Ishikawa (cell line): ENCODE measurements at regions not wholly inside any gene's neighbourhood (a gene's known extent, or its start where the extent isn't known, plus 50 kb on each side); places are given as distances from the start of the nearest gene placed in this dataset.

Experiments
- CEBPB ChIP-seq: IDR thresholded peaks from 2 replicates; pipeline ENCODE4 v1.6.1; 2012
- CREB1 ChIP-seq: IDR thresholded peaks from 2 replicates; pipeline ENCODE4 v1.6.1; 2012; ENCODE audit warnings: low read depth
- EGR1 ChIP-seq: IDR thresholded peaks from 2 replicates; pipeline ENCODE4 v1.6.1; 2012
- EP300 ChIP-seq: IDR thresholded peaks from 2 replicates; pipeline ENCODE4 v1.6.1; 2012; ENCODE audit warnings: borderline replicate concordance
- FOXM1 ChIP-seq: IDR thresholded peaks from 2 replicates; pipeline ENCODE4 v1.6.1; 2012; ENCODE audit warnings: low read depth, borderline replicate concordance
- NFIC ChIP-seq: IDR thresholded peaks from 2 replicates; pipeline ENCODE4 v1.6.1; 2012
- RAD21 ChIP-seq: IDR thresholded peaks from 2 replicates; pipeline ENCODE4 v1.6.1; 2012; ENCODE audit warnings: low read depth
- TAF1 ChIP-seq: IDR thresholded peaks from 2 replicates; pipeline ENCODE4 v1.6.1; 2012; ENCODE audit warnings: low read depth, mild to moderate bottlenecking
- TCF12 ChIP-seq: IDR thresholded peaks from 2 replicates; pipeline ENCODE4 v1.6.1; 2012; ENCODE audit warnings: low read depth
- TEAD4 ChIP-seq: IDR thresholded peaks from 2 replicates; pipeline ENCODE4 v1.6.1; 2012
- YY1 ChIP-seq: IDR thresholded peaks from 2 replicates; pipeline ENCODE4 v1.6.1; 2012; ENCODE audit warnings: low read depth
- ZBTB7A ChIP-seq: IDR thresholded peaks from 2 replicates; pipeline ENCODE4 v1.6.1; 2012; ENCODE audit warnings: low read depth
- TF ChIP-seq, protein P1 (sequence below): IDR thresholded peaks from 2 replicates; pipeline ENCODE4 v1.6.1; 2012
- TF ChIP-seq, protein P2 (sequence below): IDR thresholded peaks from 2 replicates; pipeline ENCODE4 v1.6.1; 2012
- TF ChIP-seq, protein P3 (sequence below): IDR thresholded peaks from 2 replicates; pipeline ENCODE4 v1.6.1; 2012; ENCODE audit warnings: low read depth, mild to moderate bottlenecking

DNA sequence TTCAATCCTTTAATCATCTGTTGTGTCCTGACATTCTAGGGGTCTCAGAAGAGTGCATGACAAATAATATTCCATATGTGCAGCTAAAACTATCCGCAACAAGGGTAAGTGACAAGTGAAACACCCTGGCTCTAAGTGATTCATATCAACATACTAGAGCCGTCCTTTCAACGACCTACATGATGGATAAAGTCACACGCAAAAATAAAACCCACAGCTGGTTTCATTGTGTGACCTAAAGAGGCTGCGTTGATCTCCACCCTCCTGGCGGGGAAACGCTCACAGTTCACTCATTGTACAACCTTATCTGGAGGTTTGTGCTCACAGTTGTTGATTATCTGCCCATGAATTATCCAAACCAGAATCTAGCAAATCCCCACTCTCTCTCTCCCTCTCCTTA, 365.3 kb upstream of the PKN2 start:
- TF ChIP-seq NFIC = no peak
- no peak for TF ChIP-seq TAF1
- no peak for TF ChIP-seq EGR1
- TF ChIP-seq, protein P1, sequence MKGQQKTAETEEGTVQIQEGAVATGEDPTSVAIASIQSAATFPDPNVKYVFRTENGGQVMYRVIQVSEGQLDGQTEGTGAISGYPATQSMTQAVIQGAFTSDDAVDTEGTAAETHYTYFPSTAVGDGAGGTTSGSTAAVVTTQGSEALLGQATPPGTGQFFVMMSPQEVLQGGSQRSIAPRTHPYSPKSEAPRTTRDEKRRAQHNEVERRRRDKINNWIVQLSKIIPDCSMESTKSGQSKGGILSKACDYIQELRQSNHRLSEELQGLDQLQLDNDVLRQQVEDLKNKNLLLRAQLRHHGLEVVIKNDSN = no peak
- no peak for TF ChIP-seq ZBTB7A
- no peak for TF ChIP-seq YY1
- no peak for TF ChIP-seq CREB1
- TF ChIP-seq RAD21 = no peak
- no peak for TF ChIP-seq TCF12
- no peak for TF ChIP-seq TEAD4
- TF ChIP-seq FOXM1 = no peak

DNA sequence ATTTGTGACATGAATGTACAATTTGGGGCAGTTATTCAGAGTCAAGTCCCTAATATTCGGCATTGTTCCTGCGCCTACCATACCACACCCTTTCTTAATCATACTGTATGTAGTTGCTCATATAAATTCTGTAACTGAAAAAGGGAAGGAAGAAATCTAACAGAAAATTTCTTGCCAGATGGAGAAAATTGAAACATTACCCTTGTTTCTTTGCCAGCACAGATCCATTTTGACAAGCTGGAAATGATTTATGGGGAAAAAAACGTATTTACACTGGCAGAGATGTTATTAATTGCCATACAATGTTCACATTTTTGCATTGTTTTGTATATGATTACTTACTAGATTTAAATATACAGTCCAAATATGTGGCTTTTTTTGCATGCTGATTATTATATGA, 363.8 kb upstream of the PKN2 start:
- TF ChIP-seq CEBPB (no peak), YY1 (no peak), CREB1 (no peak), TEAD4 (no peak), RAD21 (no peak), NFIC (no peak), EGR1 (no peak), EP300 (no peak), ZBTB7A (no peak), FOXM1 (no peak), TAF1 (no peak), TCF12 (no peak)
- TF ChIP-seq, protein P1 = no peak
- TF ChIP-seq, protein P2, sequence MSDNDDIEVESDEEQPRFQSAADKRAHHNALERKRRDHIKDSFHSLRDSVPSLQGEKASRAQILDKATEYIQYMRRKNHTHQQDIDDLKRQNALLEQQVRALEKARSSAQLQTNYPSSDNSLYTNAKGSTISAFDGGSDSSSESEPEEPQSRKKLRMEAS = no peak
- TF ChIP-seq, protein P3, sequence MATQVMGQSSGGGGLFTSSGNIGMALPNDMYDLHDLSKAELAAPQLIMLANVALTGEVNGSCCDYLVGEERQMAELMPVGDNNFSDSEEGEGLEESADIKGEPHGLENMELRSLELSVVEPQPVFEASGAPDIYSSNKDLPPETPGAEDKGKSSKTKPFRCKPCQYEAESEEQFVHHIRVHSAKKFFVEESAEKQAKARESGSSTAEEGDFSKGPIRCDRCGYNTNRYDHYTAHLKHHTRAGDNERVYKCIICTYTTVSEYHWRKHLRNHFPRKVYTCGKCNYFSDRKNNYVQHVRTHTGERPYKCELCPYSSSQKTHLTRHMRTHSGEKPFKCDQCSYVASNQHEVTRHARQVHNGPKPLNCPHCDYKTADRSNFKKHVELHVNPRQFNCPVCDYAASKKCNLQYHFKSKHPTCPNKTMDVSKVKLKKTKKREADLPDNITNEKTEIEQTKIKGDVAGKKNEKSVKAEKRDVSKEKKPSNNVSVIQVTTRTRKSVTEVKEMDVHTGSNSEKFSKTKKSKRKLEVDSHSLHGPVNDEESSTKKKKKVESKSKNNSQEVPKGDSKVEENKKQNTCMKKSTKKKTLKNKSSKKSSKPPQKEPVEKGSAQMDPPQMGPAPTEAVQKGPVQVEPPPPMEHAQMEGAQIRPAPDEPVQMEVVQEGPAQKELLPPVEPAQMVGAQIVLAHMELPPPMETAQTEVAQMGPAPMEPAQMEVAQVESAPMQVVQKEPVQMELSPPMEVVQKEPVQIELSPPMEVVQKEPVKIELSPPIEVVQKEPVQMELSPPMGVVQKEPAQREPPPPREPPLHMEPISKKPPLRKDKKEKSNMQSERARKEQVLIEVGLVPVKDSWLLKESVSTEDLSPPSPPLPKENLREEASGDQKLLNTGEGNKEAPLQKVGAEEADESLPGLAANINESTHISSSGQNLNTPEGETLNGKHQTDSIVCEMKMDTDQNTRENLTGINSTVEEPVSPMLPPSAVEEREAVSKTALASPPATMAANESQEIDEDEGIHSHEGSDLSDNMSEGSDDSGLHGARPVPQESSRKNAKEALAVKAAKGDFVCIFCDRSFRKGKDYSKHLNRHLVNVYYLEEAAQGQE = no peak

DNA sequence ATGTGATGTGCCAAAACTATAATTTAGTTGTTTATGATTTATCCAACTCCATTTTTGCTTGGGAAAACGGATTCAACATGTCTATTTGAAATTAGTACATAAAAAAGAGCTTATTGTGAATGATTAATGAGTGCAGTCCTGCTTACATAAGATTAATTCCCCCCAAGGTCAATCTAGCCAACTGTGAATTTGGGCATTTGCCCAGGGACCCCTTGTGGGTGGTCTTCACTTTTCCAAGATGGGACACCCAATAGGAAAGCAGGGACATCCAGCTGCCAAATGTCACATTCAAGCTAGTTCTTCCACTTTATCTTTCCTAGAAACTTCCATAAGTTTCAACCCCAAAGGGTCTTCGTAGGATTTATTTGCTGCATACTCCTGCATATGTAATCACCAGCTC, 362.4 kb upstream of the PKN2 start:
- TF ChIP-seq RAD21 (no peak), EP300 (no peak), NFIC (no peak), EGR1 (no peak), FOXM1 (no peak), YY1 (no peak), ZBTB7A (no peak), CEBPB (no peak), CREB1 (no peak), TEAD4 (no peak), TAF1 (no peak)
- TF ChIP-seq, protein P1 = no peak
- TF ChIP-seq, protein P3 = no peak
- TF ChIP-seq, protein P2 = no peak

DNA sequence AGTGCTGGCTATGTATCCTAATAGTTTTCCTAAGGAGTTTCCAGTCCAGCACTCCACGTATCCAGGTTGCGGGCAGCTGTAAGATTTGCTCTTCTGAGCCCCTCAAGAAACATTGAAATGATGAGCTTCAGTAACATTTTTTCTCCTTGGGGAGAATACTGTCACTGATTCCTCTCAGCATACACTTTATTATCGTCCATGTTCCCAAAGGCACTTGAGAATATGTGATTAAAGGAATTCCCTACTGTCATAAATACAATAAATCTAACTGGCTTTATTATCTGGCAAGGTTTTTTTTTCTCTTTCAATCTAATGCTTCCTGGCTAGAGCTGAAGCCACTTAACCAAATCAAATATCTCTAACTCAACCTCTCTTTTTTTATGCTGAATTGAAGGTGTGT, 359.2 kb upstream of the PKN2 start:
- TF ChIP-seq RAD21 (no peak), TAF1 (no peak), CEBPB (no peak), NFIC (no peak), TEAD4 (no peak), FOXM1 (no peak)
- TF ChIP-seq, protein P1 = no peak

DNA sequence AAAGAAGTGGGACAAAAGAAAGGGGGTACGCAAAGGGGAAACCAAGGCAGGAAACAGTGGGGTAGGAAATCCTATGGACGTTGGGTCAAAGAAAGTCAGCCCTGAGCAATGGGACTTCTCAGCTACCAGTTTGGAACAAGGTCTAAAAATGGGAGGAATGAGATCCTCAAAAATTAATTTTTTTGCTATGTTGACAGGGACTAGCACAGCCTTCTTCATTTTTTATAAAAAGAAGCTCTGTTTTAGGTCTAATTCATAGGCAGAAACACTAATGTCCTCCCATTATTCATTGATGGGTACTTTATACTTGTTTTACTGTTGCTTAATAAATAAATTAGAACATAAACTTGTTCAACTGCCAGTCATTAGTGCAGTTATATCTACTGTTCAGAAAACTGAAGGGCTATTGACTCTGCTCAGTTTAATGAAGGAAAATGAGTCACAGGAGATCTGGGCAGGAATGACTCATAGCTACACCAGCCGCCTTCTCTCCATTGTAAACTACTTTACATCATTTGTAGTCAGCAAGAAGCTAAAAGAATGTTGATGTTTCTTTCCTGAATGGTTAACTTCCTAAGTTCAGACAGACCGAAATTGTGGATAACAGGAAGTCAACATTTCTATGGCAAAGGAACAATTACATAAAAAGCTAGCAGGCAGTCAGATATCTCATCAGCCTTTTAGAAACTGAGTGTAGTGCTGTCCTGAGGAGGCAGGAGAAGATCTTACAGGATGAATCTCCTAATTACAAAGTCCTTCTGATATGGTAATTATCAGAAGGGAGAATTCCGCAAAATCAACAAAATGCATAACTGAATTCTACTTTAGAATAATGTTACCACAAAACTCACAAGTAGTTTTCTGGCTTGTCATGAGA, 356.4 kb upstream of the PKN2 start:
- TF ChIP-seq, protein P2 = no peak
